ENCODE measurements at regions not wholly inside any gene's neighbourhood (a gene's known extent, or its start where the extent isn't known, plus 50 kb on each side); places are given as distances from the start of the nearest gene placed in this dataset.
"Not testable (repeated sequence)": the region's sequence is repeated elsewhere in the genome, so short reads cannot be mapped to it uniquely, and the experiment has no call there.

GRCh38 chr3:72625602-72626337 is 222.5 kb downstream of the SHQ1 start:
- DNase-seq: no peak

- no peak for DNase-seq
Measured at GRCh38 chr3:72624656-72625055, 223.6 kb downstream of the SHQ1 start.

- no peak for DNase-seq
Measured at GRCh38 chr3:72618739-72619138, 229.5 kb downstream of the SHQ1 start.

- no peak for DNase-seq
Measured at GRCh38 chr3:72617424-72618024, 230.7 kb downstream of the SHQ1 start.

GRCh38 chr3:72615776-72616175 is 232.5 kb downstream of the SHQ1 start:
- DNase-seq: no peak

- DNase-seq: no peak
Measured at GRCh38 chr3:72615182-72615581, 233.1 kb downstream of the SHQ1 start.

- DNase-seq: no peak
Measured at GRCh38 chr3:72614394-72615074, 233.7 kb downstream of the SHQ1 start.

GRCh38 chr3:72613871-72614270 is 234.4 kb downstream of the SHQ1 start:
- no peak for DNase-seq

GRCh38 chr3:72609114-72609513 is 239.1 kb downstream of the SHQ1 start:
- DNase-seq: not testable (repeated sequence)

- DNase-seq: peak; percentile 0
Measured at GRCh38 chr3:72606005-72606800, 242.0 kb downstream of the SHQ1 start.

- no peak for DNase-seq
Measured at GRCh38 chr3:72604328-72604727, 243.9 kb downstream of the SHQ1 start.

- DNase-seq: no peak
Measured at GRCh38 chr3:72601983-72602750, 246.1 kb downstream of the SHQ1 start.

- DNase-seq: no peak
Measured at GRCh38 chr3:72601060-72601459, 247.2 kb downstream of the SHQ1 start.

GRCh38 chr3:72597756-72598195 is 250.5 kb downstream of the SHQ1 start:
- DNase-seq: no peak

GRCh38 chr3:72597043-72597442 is 251.2 kb downstream of the SHQ1 start:
- DNase-seq: no peak

- DNase-seq: no peak
Measured at GRCh38 chr3:72595927-72596610, 252.2 kb downstream of the SHQ1 start.

- no peak for DNase-seq
Measured at GRCh38 chr3:72595376-72595775, 252.9 kb downstream of the SHQ1 start.

- no peak for DNase-seq
Measured at GRCh38 chr3:72594615-72595215, 253.5 kb downstream of the SHQ1 start.

- no peak for DNase-seq
Measured at GRCh38 chr3:72593881-72594397, 254.3 kb downstream of the SHQ1 start.

- DNase-seq: no peak
Measured at GRCh38 chr3:72591522-72592421, 256.5 kb downstream of the SHQ1 start.

Data from NCI-H526 treated with DMSO at 0.1 percent for 48 hours (cell line).